Spleen (tissue), 11 donors: ENCODE measurements at regions not wholly inside any gene's neighbourhood (a gene's known extent, or its start where the extent isn't known, plus 50 kb on each side); places are given as distances from the start of the nearest gene placed in this dataset.

Source experiments
- DNase-seq: peaks from one replicate; pipeline ENCODE4 v3.0.0-alpha.2; 2020
- H3K27ac ChIP-seq, 8 donors: fragments of 200-600 bp; sonication (generic) in 7 of 8; 1 replicate in 4 of 8; 2 replicates in 4 of 8; pipeline versions ENCODE4 v1.5.0 to v1.8.0; 2016 to 2021; ENCODE audit warnings: inconsistent platforms in 4 of 8, mild to moderate bottlenecking in 4 of 8, moderate library complexity in 1 of 8
- H3K27me3 ChIP-seq, 7 donors: fragments of 200-600 bp; sonication (generic) in 6 of 7; replicated peaks in 1 of 7; 1 replicate in 4 of 7; 2 replicates in 3 of 7; pipeline versions ENCODE4 v1.5.0 to v1.8.0; 2016 to 2021; ENCODE audit warnings: inconsistent platforms in 3 of 7, mild to moderate bottlenecking in 1 of 7
- H3K36me3 ChIP-seq, 6 donors: fragments of 200-600 bp; sonication (generic) in 5 of 6; 1 replicate in 4 of 6; 2 replicates in 2 of 6; pipeline versions ENCODE4 v1.5.0 to v1.8.0; 2016 to 2021; ENCODE audit warnings: inconsistent platforms in 2 of 6
- H3K4me1 ChIP-seq, 6 donors: fragments of 200-600 bp; sonication (generic) in 5 of 6; 1 replicate in 3 of 6; 2 replicates in 3 of 6; pipeline versions ENCODE4 v1.5.0 to v1.8.0; 2016 to 2021; ENCODE audit warnings: inconsistent platforms in 3 of 6
- H3K4me3 ChIP-seq, 8 donors: fragments of 200-600 bp; sonication (generic) in 7 of 8; 1 replicate in 4 of 8; 2 replicates in 4 of 8; pipeline versions ENCODE4 v1.5.0 to v1.8.0; 2016 to 2021; ENCODE audit warnings: inconsistent platforms in 4 of 8, mild to moderate bottlenecking in 4 of 8, moderate library complexity in 2 of 8
- H3K9me3 ChIP-seq, 8 donors: fragments of 200-600 bp; sonication (generic) in 7 of 8; 1 replicate in 4 of 8; 2 replicates in 4 of 8; pipeline versions ENCODE4 v1.5.0 to v1.8.0; 2016 to 2021; ENCODE audit warnings: inconsistent platforms in 4 of 8
- POLR2A ChIP-seq, 3 donors: fragments of 450-650 bp; IDR thresholded peaks; one replicate each; pipeline ENCODE4 v1.5.1; 2017; ENCODE audit warnings: antibody characterized with exemption in 3 of 3, mild to moderate bottlenecking in 1 of 3
- POLR2AphosphoS5 ChIP-seq, 3 donors: sonication (generic); formaldehyde crosslinking; IDR thresholded peaks; one replicate each; pipeline ENCODE4 v1.5.1; 2017; ENCODE audit warnings: antibody characterized with exemption in 3 of 3
- WGBS, 5 donors: extraction: QIAGEN DNeasy Blood & Tissue Kit in 3 of 5; methylation state at CpG; one replicate each; pipeline versions ENCODE4 v1.1.5 to v1.1.7; 2013 to 2018; 5-methylcytosine and 5-hydroxymethylcytosine counted together
- intact Hi-C: fragments of 100-400 bp; cut with DNase I; formaldehyde crosslinking; loops from one replicate; pipeline ENCODE4 v1.15.0; 2023; ENCODE audit warnings: low total_unique reads
- TF ChIP-seq, protein P1 (sequence below), 11 experiments: fragments of 200-600 bp in 7 of 11; fragments of 450-650 bp in 4 of 11; sonication (generic) in 4 of 11; IDR thresholded peaks in 8 of 11; conservative IDR thresholded peaks in 3 of 11; 1 replicate in 7 of 11; 2 replicates in 4 of 11; pipeline versions ENCODE4 v1.4.0 to v1.8.0; 2016 to 2021; ENCODE audit warnings: antibody characterized with exemption in 11 of 11, inconsistent platforms in 4 of 11, mild to moderate bottlenecking in 1 of 11
- donor health status: healthy with polysubstance abuse.
- donor health status: DM: no; HTN: no; CAD: no; lungs with moderate emphysema.
- donor health status: DM: no; HTN: no; CAD: no.
- donor health status: Bipolar disorder and iron deficiency.
- donor health status: healthy.
- donor health status: DM: no; HTN: no; CAD: no.
- donor health status: DM: yes; HTN: yes; CAD: no.

DNA sequence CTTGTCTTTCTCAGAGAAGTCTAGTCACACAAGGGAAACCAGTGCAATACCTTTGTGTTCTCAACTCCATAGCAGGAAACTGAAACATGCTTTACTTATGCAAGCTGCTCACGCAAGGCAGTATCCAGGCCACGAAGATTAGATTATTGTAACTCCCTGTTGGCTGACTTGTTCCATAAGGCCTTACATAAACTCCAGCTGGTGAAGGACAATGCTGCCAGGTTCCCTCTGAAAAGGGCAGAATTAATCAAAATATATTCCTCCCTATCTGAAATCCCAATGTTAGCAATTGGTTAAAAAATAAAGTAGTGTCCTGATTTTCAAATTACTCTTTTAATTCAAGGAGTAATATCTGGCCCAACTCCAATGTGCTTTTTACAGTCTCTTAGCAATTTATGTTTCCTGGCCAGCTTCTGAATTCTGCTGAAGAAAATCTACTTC lies 966.6 kb downstream of the HACE1 start:
- H3K27ac ChIP-seq = no peak overlapping the region
- H3K9me3 ChIP-seq = peaks cover 0 to 6% (median 0%) of the 10 kb centered on the region in 8 donors
- no peaks in the 10 kb centered on the region for H3K4me1 ChIP-seq
- 48 to 78% (median 69%) methylated on average over 2 of the region's 2 CpGs for whole genome bisulfite sequencing, 5 donors
- H3K27me3 ChIP-seq = no peaks in the 10 kb centered on the region
- DNase-seq = no peak
- H3K4me3 ChIP-seq = no peak overlapping the region
- intact Hi-C loops = no loop called here
- H3K36me3 ChIP-seq = no peaks in the 10 kb centered on the region
- no peak for TF ChIP-seq POLR2A (IDR thresholded peaks at IDR 0.05)
- TF ChIP-seq POLR2AphosphoS5 (IDR thresholded peaks at IDR 0.05) = no peak

DNA sequence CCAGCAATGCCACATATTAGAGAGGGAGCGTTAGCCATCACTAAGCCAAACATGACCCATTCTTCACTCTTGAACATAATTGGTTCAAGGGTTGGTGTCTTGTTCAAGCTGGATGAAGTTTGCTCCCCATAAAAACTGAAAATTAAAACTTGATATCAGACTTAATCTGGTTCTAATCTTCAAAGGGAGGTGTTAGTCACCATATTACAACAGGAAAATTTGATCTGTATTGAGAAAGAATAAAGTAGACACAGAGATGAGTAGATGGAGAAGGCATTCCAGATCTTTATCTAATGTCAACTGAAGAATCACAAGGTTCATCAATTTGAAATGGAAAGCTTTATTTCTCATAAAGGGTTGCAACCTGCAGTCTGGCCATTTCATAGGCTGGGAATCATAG lies 972.8 kb downstream of the HACE1 start:
- Histone ChIP-seq H3K27ac (no peak overlapping the region), H3K9me3 (no peaks in the 10 kb centered on the region), H3K36me3 (no peaks in the 10 kb centered on the region), H3K4me1 (no peaks in the 10 kb centered on the region), H3K4me3 (no peak overlapping the region), H3K27me3 (no peaks in the 10 kb centered on the region)
- WGBS, 5 donors = 73 to 93% (median 85%) methylated on average over 1 of the region's 1 CpG
- intact Hi-C loops = no loop called here
- no peak for TF ChIP-seq POLR2AphosphoS5 (IDR thresholded peaks at IDR 0.05)
- DNase-seq = no peak

DNA sequence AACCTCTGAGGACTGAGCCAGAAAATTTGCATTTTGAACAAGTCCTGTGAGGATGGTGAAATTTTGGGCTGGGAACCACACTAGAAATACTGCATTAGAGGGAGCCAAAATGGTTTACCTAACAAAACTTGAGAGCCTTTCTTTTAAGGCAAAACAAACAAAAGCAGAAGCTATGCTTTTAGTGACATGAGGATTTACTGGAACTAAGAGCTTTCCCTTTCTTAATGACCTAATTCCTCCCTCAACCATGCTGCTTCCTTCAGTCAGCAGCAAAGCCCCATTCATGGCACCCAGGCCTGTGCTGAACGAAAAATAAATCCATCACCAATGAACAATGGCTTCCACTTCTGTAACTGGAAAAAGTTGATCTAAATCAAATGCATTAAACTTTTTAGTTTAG lies 974.3 kb downstream of the HACE1 start:
- WGBS, 5 donors = 43 to 61% (median 59%) methylated on average over 1 of the region's 1 CpG
- peaks cover 0 to 4% (median 0%) of the 10 kb centered on the region in 8 donors for H3K9me3 ChIP-seq
- intact Hi-C loops = no loop called here

DNA sequence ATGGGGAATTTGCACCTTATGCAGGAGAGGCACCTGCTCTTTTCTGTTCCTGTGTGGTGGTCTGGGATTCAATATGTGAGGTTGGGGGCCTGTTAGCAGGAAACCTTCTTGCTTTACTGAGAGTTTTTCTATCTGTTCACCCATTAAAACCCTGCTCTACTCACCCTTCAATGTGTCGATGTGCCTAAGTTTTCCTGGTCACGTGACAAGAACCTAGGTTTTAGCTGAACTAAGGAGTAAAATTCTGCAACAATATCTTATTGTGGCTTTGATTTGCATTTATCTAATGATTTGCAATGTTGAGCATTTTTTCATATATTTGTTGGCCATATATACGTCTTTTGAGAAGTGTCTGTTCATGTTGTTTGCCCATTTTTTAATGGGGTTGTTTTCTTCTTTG lies 979.9 kb downstream of the HACE1 start:
- 87 to 93% (median 88%) methylated on average over 3 of the region's 3 CpGs for WGBS, 5 donors
- no peak for TF ChIP-seq POLR2A (IDR thresholded peaks at IDR 0.05)
- no peak for TF ChIP-seq POLR2AphosphoS5 (IDR thresholded peaks at IDR 0.05)
- TF ChIP-seq, protein P1, sequence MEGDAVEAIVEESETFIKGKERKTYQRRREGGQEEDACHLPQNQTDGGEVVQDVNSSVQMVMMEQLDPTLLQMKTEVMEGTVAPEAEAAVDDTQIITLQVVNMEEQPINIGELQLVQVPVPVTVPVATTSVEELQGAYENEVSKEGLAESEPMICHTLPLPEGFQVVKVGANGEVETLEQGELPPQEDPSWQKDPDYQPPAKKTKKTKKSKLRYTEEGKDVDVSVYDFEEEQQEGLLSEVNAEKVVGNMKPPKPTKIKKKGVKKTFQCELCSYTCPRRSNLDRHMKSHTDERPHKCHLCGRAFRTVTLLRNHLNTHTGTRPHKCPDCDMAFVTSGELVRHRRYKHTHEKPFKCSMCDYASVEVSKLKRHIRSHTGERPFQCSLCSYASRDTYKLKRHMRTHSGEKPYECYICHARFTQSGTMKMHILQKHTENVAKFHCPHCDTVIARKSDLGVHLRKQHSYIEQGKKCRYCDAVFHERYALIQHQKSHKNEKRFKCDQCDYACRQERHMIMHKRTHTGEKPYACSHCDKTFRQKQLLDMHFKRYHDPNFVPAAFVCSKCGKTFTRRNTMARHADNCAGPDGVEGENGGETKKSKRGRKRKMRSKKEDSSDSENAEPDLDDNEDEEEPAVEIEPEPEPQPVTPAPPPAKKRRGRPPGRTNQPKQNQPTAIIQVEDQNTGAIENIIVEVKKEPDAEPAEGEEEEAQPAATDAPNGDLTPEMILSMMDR (IDR thresholded peaks at IDR 0.05 in 8 of 11, conservative IDR thresholded peaks at IDR 0.05 in 3 of 11) = no peak
- no peaks in the 10 kb centered on the region for H3K36me3 ChIP-seq
- no peak overlapping the region for H3K27ac ChIP-seq
- peaks cover 0 to 18% (median 10%) of the 10 kb centered on the region in 8 donors for H3K9me3 ChIP-seq
- intact Hi-C loops = no loop called here
- no peaks in the 10 kb centered on the region for H3K27me3 ChIP-seq
- H3K4me3 ChIP-seq = no peak overlapping the region
- DNase-seq = no peak
- no peaks in the 10 kb centered on the region for H3K4me1 ChIP-seq

More for the DNA sequence above, 974.3 kb downstream of the HACE1 start:
- no peak for TF ChIP-seq POLR2AphosphoS5 (IDR thresholded peaks at IDR 0.05)
- TF ChIP-seq, protein P1 (IDR thresholded peaks at IDR 0.05 in 8 of 11, conservative IDR thresholded peaks at IDR 0.05 in 3 of 11) = no peak
- no peak for TF ChIP-seq POLR2A (IDR thresholded peaks at IDR 0.05)
- Histone ChIP-seq H3K27ac (no peak overlapping the region), H3K4me3 (no peak overlapping the region), H3K4me1 (no peaks in the 10 kb centered on the region), H3K36me3 (no peaks in the 10 kb centered on the region), H3K27me3 (no peaks in the 10 kb centered on the region)
- no peak for DNase-seq

DNA sequence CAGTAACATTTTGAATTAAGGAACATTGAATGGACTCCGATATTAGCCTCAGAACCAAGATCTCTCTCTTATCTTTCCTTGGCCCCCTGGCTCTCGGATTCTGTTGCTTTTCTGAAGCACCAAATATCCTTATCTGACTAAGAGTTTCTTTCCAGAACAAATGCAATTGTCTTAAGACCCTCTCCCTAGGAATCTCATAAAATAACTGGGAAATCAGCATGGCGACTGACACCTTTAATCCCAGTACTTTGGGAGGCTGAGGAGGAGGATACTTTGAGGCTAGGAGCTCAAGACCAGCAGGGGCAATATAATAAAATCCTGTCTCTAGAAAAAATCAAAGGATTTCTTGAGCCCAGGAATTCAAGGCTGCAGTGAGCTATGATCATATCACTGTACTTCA lies 984.5 kb downstream of the HACE1 start:
- intact Hi-C loops = no loop called here

More for the DNA sequence above, 984.5 kb downstream of the HACE1 start:
- Histone ChIP-seq H3K27ac (no peak overlapping the region), H3K36me3 (no peaks in the 10 kb centered on the region), H3K4me1 (no peaks in the 10 kb centered on the region), H3K9me3 (peaks cover 0 to 17% (median 8%) of the 10 kb centered on the region in 8 donors), H3K4me3 (no peak overlapping the region), H3K27me3 (no peaks in the 10 kb centered on the region)
- WGBS, 5 donors = 73 to 85% (median 80%) methylated on average over 3 of the region's 3 CpGs
- DNase-seq = no peak
- TF ChIP-seq POLR2A (IDR thresholded peaks at IDR 0.05) = no peak
- TF ChIP-seq, protein P1 (IDR thresholded peaks at IDR 0.05 in 8 of 11, conservative IDR thresholded peaks at IDR 0.05 in 3 of 11) = no peak
- TF ChIP-seq POLR2AphosphoS5 (IDR thresholded peaks at IDR 0.05) = no peak
